Activated T-cell treated with anti-CD3 and anti-CD28 coated beads for 48 hours (primary cell): ENCODE measurements at regions not wholly inside any gene's neighbourhood (a gene's known extent, or its start where the extent isn't known, plus 50 kb on each side); places are given as distances from the start of the nearest gene placed in this dataset.

Experiments
- DNase-seq: peaks from one replicate; pipeline ENCODE4 v3.0.0-alpha.2; 2020; ENCODE audit warnings: low read depth

DNA sequence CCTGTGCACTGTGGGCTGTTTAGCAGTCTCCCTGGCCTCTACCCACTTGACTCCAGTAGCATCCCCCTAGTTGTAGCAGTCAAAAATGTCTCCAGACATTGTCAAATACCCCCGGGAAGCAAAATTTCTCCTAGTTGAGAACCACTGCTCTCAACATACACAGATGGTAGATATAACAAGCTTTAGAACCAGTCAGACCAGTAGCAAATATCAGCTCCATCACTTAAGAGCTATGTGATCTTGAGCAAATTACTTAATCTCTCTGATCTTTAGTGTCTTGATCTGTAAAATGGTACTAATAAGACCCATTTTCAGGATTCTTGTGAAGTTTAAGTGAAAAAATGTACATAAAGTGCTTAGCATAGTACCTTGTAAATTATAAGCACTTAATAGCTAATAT is 96.2 kb downstream of the DUSP6 start:
- no peak for DNase-seq

DNA sequence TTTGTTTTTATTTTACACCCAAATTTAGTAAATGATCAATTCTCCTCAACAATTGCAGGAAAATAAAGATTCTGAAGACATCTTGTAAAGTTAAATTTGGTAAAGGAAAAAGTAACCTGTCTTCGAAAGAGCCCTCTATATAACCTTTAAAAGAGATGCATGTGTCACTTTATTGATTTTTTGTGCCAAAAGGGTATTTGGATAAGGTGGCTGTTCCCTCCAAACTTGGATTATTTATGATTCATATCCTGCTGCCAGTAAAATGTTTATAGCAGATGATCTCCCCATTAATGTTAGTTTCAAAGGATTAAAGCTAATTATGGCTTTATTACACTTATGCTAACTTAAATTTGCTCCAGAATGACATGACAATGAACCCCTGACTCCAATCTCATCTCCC is 98.8 kb downstream of the DUSP6 start:
- no peak for DNase-seq

DNA sequence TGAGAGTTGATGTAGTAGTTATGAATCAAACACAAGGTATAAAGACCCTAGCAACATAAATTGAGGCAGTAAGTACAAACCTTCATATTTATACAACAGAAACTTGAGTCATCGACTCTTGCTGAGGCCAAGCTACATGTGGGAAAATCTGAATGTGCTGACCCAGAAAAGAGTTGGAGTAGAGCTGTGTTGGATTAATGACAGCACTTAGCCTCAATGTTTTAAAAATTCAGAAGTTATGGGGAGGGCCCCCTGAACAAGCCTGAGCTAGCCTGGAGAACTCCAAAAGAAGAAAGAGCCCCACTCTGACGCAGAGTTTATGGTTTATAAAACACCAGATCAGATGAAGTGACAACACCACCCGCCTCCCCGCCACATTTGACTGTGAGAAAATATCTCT is 100.0 kb downstream of the DUSP6 start:
- DNase-seq = no peak

DNA sequence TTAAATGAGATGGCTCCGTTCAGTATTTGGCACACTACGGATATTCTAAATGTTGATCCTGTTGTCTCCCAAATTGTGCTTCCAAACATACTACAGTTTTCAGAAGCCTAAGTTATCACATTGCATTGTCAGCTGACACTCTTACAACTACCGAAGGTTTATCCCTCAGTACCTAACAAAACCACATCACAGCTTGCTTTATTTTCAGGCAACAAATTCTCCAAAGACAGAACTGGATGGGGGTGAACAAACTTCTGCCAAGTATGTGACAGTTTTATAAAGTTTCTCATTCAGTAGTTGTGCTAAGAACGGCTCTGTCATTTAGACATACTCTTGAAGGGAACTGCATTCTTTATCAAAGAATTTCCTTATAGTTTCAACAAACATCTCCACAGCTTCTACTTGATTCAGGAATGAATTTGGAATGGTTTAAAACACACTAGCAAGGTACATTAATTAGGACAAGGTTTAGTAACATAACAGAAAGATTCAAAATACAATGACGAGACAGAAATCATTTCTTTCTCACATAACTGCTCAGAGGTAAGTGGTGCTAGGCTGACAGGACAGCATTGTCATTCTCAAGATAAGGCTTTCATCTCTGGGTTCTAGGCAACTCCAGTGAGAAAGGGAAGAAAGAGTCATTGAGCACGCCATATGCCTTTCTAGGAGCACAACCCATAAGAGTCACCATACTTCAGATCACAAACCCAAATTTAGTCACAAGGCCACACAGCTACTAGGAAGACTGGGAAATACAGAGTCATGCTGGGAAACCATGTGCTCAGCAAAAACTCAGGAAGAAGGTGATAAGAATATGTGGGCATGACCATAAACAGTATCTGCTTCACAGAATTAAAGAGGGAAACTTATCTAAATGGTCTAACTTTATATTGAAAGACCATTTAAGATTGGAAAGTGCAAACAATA is 100.7 kb downstream of the DUSP6 start:
- no peak for DNase-seq

DNA sequence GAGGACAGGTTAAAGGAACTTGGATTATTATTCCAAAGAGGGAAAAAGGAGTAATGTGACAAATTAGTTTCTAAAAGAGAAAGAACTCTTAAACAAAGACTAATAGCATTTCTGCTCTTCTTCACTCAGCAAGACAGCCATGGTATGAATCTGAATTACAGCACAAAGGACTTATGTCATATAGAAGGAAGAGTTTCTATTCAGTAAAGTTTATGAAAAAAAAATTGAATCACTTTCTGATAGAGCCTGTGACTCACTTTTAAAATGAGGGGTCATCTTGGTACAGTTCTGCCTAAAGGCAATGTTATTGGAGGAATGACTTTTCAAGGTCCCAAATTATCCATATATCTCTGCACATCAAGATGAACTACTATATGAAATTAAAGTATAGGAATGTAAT is 101.7 kb downstream of the DUSP6 start:
- no peak for DNase-seq

DNA sequence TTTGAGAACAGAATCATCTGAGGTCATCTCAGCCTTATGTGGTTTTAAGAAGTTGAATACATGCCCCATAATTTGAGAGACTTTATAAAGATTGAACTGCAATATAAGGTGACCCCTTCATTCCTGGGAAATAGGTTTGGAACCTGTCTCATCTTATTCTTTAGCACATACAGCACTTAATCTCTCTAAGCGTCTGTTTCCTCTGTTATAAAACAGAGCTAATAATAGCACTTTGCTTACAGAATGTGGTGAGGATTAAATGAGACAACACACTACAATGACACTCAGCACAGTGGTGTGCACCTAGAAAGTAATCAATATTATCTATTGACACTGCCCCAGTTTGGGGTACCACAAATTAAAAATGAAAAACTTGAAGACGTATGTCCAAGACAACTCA is 102.1 kb downstream of the DUSP6 start:
- DNase-seq = no peak

DNA sequence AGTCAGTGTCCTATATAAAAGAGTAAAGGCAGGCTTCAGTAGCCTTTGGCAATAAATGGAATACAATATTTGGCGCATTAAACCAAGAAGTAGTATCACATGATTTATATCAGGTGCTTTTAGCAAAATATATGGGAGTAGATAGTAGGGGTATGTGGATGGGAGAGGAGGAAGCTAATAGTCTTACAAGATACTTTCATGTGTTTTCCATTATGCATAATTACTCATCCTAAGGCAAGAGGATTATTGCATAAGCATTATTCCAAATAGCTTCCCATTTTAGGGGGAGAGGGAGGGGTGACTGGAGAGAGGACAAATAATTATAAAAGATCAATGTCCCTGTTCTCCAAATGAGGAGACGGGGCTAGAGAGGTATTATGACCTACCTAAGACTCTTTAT is 104.3 kb downstream of the DUSP6 start:
- DNase-seq = no peak

DNA sequence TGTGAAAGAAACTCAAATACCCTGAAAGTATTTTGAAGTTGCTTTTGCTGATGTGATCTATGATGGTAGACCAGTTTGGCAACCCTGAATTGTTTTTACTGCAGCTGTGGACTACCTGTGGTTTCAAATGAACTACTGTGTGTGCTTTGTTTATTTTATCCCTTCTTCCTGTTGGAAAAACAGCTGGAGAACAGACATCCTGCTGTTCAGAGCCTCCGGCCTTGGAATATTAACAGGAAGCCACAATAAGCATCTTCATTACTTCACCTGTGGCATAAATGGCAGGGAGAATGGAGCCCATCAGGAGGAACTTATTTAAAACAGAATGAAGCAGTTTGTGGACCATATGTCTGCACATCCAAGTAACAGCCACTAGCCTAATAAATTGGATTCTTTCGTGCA is 104.8 kb downstream of the DUSP6 start:
- DNase-seq = no peak

DNA sequence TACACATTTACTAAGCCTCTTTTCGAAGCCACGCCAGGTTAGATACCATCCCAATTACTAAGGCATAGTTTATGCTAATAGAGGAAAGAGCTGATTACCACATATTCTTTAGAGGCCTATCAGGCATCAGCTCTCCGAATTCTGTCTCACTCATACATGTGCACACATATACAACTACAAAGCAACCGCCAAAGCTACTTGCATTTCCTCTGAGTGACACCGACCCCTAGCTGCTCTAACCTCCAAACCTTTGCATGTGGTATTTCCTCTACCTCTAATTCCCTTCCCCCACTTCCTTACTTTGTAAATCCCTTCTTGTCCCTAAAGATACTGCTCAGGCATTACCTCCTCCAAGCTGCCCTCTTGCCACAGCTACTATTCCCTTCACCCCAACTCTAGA is 107.2 kb downstream of the DUSP6 start:
- DNase-seq = no peak

DNA sequence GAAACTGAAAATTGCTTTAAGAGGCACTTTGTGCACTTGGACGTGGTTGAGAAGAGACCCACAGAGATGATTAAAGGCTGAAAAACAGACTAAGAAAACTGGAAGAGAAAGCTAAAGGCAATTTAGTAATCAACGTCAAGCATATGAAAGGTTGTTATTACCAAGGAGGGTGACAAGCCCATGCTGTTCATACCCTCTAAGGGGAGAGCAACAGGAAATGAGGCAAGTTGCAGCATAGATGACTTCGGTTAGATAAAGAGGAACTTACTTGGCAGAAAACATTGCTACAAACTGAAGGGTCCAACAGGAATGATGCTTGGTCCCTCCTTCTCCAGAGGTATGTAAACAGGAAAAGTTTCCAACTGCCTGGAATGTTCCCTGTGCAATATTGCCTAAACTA is 107.8 kb downstream of the DUSP6 start:
- no peak for DNase-seq

DNA sequence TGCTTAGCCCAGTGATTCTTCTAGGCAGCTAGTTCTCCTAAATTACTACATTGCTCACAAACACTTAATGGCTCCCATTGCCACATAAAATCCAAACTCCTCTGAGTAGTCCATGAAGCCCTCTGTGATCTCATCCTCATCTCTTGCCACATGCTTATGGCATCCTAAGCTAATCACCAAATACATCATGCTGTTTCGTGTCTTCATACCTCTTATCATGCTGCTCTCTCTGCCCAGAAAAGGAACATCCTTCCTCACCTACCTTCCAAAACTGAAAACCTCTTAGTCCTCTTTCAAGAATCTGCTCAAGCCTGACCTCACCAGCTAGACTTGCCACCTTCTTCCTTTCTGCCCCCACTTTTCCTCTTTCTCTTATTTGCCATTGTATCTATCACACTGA is 108.5 kb downstream of the DUSP6 start:
- no peak for DNase-seq

DNA sequence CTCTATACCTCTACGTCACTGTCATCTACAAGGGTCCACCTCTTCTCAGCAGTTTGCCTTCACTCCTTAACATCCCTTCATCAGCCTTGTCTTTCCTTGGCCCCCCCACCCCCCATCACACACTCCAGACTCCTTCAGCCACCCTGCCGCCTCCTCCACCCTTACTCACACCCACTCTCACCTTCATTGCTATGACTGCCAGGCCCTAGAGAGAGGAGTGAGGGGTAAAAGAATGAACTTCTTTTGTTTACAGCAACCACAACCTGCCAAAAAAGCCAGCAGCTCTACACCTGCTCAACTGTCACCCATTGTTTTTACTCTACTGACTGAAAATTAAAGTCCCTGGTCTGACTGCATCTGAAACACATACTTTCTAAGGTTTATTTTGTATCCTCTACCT is 112.8 kb downstream of the DUSP6 start:
- no peak for DNase-seq

DNA sequence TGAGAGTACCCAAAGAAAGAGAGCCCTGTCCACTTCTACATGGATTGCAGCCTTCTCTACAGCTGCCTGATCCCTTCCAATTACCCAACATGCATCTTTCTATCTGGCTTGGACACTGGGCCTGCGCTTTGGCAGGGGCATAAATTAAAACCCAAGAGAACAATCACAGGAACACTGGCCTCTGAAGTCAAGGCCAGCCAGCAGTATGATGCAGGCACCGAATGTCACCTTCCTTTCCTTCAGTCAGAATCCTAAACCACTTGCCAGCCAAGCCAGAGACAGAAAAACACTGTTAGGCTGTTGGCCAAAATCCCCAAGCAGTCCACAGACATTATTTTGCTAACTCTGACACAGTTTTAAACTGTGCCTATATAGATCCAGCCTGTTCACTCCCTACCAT is 113.7 kb downstream of the DUSP6 start:
- DNase-seq = no peak

DNA sequence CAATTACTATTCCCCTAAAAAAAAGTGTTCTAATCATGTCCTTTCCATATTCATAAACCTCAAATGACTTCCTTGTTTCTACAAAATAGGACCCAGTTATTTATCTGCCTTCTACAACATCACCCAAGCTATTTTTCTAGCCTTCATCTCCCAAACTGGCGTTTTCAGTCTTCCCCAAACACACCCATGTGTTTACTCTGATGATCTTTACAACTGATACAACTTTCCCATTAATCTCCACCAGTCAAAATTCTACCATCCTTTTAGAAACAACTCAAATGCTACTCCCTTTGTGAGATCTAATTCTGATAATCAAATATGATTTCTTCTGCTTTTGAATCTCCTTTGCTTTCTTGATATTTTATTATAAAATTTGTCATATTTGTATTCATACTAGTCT is 114.5 kb downstream of the DUSP6 start:
- no peak for DNase-seq

DNA sequence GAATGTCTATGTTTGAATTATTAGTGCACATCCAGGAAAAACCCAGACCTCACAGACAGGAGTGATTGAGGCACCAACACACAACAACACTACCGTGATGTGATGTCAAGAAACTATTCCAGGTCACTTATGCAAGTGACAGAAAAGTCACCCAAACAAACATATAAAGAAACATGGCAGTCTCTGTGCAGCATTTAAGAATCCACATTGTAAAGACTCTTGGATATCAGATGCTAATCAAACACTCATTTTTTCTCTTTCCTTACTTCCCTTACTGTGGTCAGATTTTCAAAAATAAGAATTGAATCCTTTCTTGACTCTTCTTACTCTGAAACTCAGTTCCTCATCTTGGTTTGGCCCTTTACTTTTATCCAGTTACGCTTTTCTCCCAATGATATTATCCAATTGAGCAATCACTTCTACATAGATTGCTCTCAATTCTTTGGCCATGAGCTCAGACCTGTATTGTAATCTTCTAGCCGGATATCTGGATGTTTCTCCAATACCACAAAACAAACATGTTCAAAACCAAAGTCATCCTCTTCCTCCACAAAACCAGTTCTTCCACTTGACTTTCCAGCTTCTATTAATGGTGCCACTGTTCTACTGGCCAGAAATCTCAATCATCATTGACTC is 115.4 kb downstream of the DUSP6 start:
- no peak for DNase-seq

DNA sequence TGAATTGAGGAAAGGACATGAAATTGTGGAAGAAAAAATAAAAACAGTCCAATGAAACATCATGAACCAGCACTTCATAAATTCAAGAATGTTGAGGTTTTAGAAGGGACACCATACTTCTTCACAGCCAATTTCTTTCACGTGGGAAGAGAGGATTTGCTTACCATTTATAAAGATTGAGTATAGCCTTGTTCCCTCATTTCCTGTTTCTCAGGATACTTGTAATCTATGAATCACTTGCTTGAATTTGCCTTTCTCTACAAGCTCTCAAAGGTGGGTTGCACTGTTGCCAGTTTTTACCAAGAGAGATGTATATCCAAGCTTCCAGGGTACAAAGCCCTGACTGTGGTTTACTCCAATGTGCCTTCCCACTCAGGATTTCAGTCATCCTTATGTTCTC is 116.1 kb downstream of the DUSP6 start:
- DNase-seq = no peak

DNA sequence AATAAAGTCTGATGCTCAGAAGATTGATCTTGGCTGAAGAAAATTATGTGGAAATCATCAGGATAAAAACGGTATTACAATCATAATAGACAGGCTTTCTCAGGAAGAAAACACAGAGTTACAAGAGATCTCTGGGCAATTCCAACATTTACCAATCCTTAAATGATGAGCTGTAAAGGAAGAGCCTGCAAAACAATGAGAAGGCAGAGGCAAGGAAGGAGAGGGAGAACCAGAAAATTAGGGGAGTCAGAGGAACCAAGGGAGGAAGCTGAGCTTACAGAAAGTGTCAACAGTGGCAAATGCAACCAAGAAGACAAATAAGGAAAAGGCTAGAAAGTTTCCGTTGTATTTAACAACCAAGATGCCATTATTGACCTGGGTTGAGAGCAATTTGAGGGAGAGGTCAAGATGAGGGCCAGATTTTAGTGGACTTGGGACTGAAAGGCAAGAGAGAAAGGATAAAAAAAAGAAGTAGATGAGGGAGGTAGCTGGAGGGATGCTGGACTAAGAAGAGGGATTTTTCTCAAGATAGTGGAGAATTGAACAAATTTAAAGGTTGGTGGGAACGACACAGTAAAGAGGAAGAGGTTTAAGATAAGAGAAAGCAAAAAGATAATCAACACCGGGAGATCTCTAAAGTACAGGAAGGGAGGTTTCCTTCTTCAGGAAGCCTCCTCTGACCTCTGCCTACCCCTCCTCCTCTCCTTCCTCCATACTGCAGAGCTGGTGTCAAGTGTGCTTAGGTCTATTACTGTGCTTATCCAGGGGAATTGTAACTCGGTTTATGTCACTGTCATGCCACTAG is 116.9 kb downstream of the DUSP6 start:
- no peak for DNase-seq

DNA sequence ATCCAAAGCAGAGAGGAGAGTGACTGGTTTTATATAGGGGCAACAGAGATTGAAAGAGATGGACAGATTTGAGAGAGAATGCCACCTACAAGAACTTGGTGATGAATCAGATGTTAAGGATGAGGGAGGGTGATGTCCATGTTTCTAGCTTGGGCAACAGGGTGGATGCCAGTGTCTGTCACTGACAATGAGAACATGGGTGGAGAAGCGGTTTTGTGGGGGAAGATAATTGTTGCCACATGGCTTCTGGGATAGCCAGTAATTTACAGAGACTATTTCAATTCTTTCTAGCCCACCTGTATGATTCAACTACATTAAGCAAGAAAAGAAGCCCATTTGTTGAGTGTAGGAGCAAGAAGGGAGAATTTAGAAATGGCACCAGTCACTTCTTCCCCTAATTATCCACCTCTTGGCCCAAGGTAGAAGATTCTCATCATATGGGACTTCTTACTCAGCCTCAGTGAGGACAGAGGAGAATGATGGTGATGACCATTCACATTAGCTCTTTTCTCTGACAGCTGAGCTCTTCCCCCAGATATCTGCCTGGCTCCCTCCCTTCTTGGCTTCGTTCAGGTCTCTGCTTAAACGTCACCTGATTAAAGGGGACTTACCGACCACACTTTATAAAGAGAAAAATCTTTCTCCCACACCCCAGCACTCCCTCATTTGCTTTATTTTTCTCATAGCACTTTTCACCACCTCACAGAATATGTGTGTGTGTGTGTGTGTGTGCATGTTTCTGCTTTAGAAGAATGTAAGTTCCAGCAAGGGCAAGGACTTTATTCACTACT is 117.8 kb downstream of the DUSP6 start:
- DNase-seq = no peak

DNA sequence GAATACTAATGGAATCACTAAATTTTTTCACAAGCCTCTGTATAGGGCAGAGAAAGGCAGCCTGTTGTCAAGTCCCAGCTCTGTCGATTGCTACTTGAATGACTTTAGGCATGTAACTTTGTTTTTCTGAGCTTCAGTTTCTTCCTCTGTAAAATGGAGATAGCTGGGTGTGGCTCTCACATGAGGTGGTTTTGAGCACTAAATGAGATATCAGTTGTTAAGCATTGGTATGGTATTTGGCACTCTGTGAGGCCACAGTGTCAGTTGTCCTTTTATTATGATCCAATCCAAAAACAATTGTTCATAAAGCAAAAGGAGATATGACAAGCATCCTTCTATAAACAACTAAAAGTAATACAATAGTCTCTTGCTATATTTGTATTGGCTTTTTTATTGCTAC is 120.6 kb downstream of the DUSP6 start:
- DNase-seq = no peak

DNA sequence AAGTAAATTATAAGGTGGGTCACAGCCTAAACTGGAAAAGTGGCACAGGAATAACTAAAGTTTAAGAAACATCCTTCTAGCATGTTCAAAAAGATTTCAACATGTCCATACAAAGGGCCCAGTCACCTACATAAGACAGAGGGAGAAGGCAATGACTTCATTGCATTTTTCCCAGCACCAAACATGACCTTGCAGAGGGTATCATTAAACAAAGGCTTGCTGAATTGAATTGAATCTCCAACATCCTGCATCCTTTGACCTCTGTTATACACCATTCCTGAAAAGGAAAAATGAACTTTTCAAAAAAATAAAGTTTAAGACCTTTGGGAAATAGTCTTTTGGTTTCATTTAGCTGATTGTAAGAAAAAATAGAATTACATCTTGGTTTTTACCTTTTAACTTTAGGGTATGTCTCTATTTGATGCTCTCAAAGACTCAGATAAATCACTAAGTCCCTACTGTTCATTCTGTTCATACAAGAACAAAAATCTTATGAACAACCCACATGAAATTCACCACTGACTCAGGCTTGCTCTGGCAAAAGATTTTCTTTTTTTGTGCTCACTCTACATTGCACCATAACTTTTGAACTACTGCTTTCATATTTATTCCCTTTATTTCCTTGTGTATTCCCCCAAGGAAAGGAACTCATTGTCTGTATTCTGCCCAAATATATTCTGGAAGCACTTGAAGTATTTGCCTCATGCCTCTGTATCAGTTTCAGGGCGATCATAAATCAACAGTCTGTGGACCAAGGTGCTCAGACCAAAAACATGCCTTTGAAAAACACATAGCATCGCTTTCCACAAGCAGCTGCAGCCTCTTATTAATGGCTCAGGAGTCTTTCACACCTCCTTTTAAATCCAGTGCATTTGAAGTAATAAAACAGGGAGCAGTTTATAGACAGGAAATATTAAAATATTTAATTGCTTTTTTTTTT is 121.7 kb downstream of the DUSP6 start:
- no peak for DNase-seq

DNA sequence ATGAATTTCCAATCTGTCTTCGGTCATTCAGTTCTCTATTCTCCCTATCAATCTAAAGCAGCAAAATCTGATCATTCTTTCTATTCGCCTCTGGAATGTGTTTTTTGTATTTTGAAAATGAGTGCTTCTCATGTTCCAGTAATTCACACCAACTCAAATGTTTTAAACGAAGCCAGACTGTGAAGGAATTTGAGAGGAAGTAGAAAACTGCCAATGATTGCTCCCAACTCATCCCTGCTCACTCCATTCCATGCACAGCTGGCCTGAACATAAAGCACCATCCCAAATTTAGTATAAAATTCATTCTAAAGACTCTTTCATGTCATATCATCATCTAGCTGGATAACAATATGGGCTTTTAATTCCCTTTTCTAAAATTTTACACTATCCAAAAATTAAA is 123.8 kb downstream of the DUSP6 start:
- DNase-seq = no peak
